Fibroblast of mammary gland (primary cell): ENCODE measurements at regions not wholly inside any gene's neighbourhood (a gene's known extent, or its start where the extent isn't known, plus 50 kb on each side); places are given as distances from the start of the nearest gene placed in this dataset.
A peak's percentile ranks its signal among the peaks of the same experiment; 100 is the strongest.

Experiments
- DNase-seq: peaks from one replicate; pipeline ENCODE4 v3.0.0-alpha.2; 2010; ENCODE audit warnings: low read depth
- H3K4me3 ChIP-seq: 2 replicates; pipeline ENCODE4 v1.5.1; 2011; ENCODE audit warnings: low read depth, mild to moderate bottlenecking, low read length, moderate library complexity; ENCODE audit not compliant: control insufficient read depth
- CTCF ChIP-seq: conservative IDR thresholded peaks from 2 replicates; pipeline ENCODE4 v1.5.1; 2011; ENCODE audit warnings: low read depth, low read length, inconsistent platforms; ENCODE audit not compliant: control insufficient read depth, insufficient read depth

GRCh38 chr4:15303052-15303641 lies 124.7 kb upstream of the C1QTNF7 start:
- H3K4me3 ChIP-seq, result no peak overlapping the region
- DNase-seq, result peak; percentile 89
- TF ChIP-seq CTCF, result no peak

- no peak for DNase-seq
- no peak overlapping the region for H3K4me3 ChIP-seq
- TF ChIP-seq CTCF, result no peak
Observed at GRCh38 chr4:15314974-15315373, 112.9 kb upstream of the C1QTNF7 start.

- TF ChIP-seq CTCF, result no peak
- no peak overlapping the region for H3K4me3 ChIP-seq
- DNase-seq, result peak; percentile 49
Observed at GRCh38 chr4:15317246-15317645, 110.6 kb upstream of the C1QTNF7 start.

- TF ChIP-seq CTCF, result no peak
- DNase-seq, result no peak
- no peak overlapping the region for H3K4me3 ChIP-seq
Observed at GRCh38 chr4:15318621-15319348, 109.0 kb upstream of the C1QTNF7 start.

- no peak for TF ChIP-seq CTCF
- no peak for DNase-seq
Observed at GRCh38 chr4:15320121-15320678, 107.6 kb upstream of the C1QTNF7 start.

GRCh38 chr4:15322006-15322405 lies 105.8 kb upstream of the C1QTNF7 start:
- no peak overlapping the region for H3K4me3 ChIP-seq
- no peak for DNase-seq
- TF ChIP-seq CTCF, result no peak

More at GRCh38 chr4:15320121-15320678, 107.6 kb upstream of the C1QTNF7 start:
- no peak overlapping the region for H3K4me3 ChIP-seq
